Breast epithelium (tissue), 3 donors: ENCODE measurements at regions not wholly inside any gene's neighbourhood (a gene's known extent, or its start where the extent isn't known, plus 50 kb on each side); places are given as distances from the start of the nearest gene placed in this dataset.

Source experiments
- POLR2AphosphoS5 ChIP-seq, 3 donors: sonication (generic); formaldehyde crosslinking; IDR thresholded peaks; one replicate each; pipeline ENCODE4 v1.6.1; 2017; ENCODE audit warnings: antibody characterized with exemption in 3 of 3
- TF ChIP-seq, protein P1 (sequence below), 3 donors: fragments of 450-650 bp; IDR thresholded peaks; one replicate each; pipeline ENCODE4 v1.5.1; 2016 to 2017; ENCODE audit warnings: antibody characterized with exemption in 3 of 3, mild to moderate bottlenecking in 3 of 3, moderate library complexity in 3 of 3

DNA sequence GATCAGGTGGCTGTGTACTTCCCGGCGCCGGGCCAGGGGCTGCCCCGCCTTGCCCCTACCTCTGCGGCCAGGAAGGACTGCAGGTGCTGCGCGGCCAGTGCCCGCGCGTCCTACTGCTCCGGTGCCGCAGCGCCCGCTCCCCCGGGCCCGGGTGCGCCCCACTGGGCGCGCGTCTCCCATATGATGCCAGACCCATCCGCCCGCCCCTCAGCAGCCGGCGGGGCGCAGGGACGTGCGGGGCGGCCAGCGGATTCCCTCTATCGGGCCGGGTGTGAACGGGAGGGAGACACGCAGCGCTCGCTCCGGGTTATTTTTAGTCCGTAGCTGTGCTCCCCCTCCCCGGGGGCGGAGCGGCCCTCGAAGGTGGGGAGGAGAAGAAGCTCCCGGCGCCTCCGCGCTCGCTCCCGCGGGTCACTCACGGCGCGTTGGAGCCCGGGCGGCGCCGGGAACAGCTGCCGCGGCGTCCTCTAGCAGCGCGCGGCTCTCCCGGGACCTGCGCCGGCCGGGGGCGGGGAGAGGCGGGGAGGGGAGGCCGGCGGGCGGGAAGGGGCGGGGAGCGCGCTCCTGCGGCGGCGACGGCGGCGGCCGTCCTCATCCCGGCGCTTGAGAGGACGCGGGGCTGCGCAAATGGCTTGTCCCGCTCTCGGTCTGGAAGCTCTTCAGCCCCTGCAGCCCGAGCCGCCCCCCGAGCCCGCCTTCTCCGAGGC, 103.6 kb downstream of the UCHL1 start:
- TF ChIP-seq, protein P1, sequence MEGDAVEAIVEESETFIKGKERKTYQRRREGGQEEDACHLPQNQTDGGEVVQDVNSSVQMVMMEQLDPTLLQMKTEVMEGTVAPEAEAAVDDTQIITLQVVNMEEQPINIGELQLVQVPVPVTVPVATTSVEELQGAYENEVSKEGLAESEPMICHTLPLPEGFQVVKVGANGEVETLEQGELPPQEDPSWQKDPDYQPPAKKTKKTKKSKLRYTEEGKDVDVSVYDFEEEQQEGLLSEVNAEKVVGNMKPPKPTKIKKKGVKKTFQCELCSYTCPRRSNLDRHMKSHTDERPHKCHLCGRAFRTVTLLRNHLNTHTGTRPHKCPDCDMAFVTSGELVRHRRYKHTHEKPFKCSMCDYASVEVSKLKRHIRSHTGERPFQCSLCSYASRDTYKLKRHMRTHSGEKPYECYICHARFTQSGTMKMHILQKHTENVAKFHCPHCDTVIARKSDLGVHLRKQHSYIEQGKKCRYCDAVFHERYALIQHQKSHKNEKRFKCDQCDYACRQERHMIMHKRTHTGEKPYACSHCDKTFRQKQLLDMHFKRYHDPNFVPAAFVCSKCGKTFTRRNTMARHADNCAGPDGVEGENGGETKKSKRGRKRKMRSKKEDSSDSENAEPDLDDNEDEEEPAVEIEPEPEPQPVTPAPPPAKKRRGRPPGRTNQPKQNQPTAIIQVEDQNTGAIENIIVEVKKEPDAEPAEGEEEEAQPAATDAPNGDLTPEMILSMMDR (IDR thresholded peaks at IDR 0.05) = no peak
- TF ChIP-seq POLR2AphosphoS5 (IDR thresholded peaks at IDR 0.05) = no peak
